ENCODE measurements at regions not wholly inside any gene's neighbourhood (a gene's known extent, or its start where the extent isn't known, plus 50 kb on each side); places are given as distances from the start of the nearest gene placed in this dataset.

DNA sequence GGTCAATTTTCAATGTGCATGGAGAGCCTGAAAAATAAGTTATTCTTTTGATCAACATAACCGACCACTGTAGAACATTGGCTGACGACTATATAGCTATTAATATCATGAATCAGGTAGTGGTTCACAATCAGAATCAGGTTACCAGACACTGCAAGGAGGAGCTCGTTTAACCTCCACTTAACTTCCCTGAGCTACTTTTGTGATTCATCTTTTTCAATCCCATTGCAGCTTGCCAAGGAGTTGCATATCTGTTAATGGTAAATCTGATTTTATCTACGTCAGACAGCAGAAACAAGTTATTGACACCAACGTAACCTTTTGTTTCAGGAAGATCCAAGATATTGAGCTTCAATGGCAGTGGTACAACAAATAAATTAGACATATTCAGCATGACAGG, 2263.8 kb upstream of the ACO1 start:
- TF ChIP-seq POLR2A (IDR thresholded peaks at IDR 0.05) (no peak), CTCF (IDR thresholded peaks at IDR 0.05) (no peak)
- WGBS, 2 donors = 49 to 59% methylated on average over 5 of the region's 5 CpGs
- no peak overlapping the region for H3K4me3 ChIP-seq (ENCODE audit: low read depth, poor library complexity, severe bottlenecking)
- intact Hi-C loops (cut with DNase I; ENCODE audit: low total_unique reads) = no loop called here
- no peak for DNase-seq (ENCODE audit: low spot score in 2 of 2)

- H3K4me3 ChIP-seq (ENCODE audit: low read depth, poor library complexity, severe bottlenecking) = no peak overlapping the region
- no peak for DNase-seq (ENCODE audit: low spot score in 2 of 2)
- WGBS, 2 donors = 84 to 91% methylated on average over 4 of the region's 4 CpGs
- no peak for TF ChIP-seq CTCF (IDR thresholded peaks at IDR 0.05)
- no peak for TF ChIP-seq POLR2A (IDR thresholded peaks at IDR 0.05)
- intact Hi-C loops (cut with DNase I; ENCODE audit: low total_unique reads) = no loop called here
Measured at GRCh38 chr9:30121611-30122010, 2262.8 kb upstream of the ACO1 start.

GRCh38 chr9:30125881-30126280, 2258.6 kb upstream of the ACO1 start:
- TF ChIP-seq CTCF (IDR thresholded peaks at IDR 0.05) = no peak
- no peak for TF ChIP-seq POLR2A (IDR thresholded peaks at IDR 0.05)
- no peak overlapping the region for H3K4me3 ChIP-seq (ENCODE audit: low read depth, poor library complexity, severe bottlenecking)
- intact Hi-C loops (cut with DNase I; ENCODE audit: low total_unique reads) = no loop called here
- no peak for DNase-seq (ENCODE audit: low spot score in 2 of 2)

GRCh38 chr9:30127371-30127770, 2257.1 kb upstream of the ACO1 start:
- DNase-seq (ENCODE audit: low spot score in 2 of 2) = no peak
- H3K4me3 ChIP-seq (ENCODE audit: low read depth, poor library complexity, severe bottlenecking) = no peak overlapping the region
- no peak for TF ChIP-seq POLR2A (IDR thresholded peaks at IDR 0.05)
- no peak for TF ChIP-seq CTCF (IDR thresholded peaks at IDR 0.05)
- intact Hi-C loops (cut with DNase I; ENCODE audit: low total_unique reads) = no loop called here

DNA sequence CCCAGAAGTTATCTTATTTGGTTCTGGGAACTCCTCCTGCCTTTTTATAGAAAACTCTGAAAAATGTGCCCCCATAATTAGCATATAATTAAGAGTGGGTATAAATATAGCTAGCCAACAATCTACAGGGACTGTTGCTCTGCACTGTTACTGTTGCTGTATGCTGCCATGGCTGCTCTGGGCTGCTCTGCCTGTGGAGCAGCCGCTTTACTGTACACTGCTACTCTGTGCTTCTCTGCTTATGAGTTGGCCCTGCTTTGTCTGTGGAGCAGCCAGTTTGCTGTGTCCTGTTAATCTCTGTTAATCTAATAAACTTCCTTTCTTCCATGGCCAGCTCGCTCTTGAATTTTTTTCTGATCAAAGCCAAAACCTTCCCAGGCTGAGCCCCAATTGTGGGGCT, 2244.0 kb upstream of the ACO1 start:
- H3K4me3 ChIP-seq (ENCODE audit: low read depth, poor library complexity, severe bottlenecking) = no peak overlapping the region
- WGBS, 2 donors = 81 to 84% methylated on average over 2 of the region's 2 CpGs
- DNase-seq (ENCODE audit: low spot score in 2 of 2) = no peak
- intact Hi-C loops (cut with DNase I; ENCODE audit: low total_unique reads) = no loop called here
- no peak for TF ChIP-seq CTCF (IDR thresholded peaks at IDR 0.05)

GRCh38 chr9:30160570-30160969, 2223.9 kb upstream of the ACO1 start:
- no peak overlapping the region for H3K4me3 ChIP-seq (ENCODE audit: low read depth, poor library complexity, severe bottlenecking)
- intact Hi-C loops (cut with DNase I; ENCODE audit: low total_unique reads) = no loop called here
- TF ChIP-seq CTCF (IDR thresholded peaks at IDR 0.05) = no peak
- no peak for TF ChIP-seq POLR2A (IDR thresholded peaks at IDR 0.05)
- WGBS, 2 donors = 76 to 81% methylated on average over 7 of the region's 7 CpGs
- no peak for DNase-seq (ENCODE audit: low spot score in 2 of 2)

Measured in lower leg skin (tissue), 4 donors.